WTC11 (cell line): ENCODE measurements at regions not wholly inside any gene's neighbourhood (a gene's known extent, or its start where the extent isn't known, plus 50 kb on each side); places are given as distances from the start of the nearest gene placed in this dataset.

Experiments
- ATAC-seq: fragments of 200-7000 bp; cut with Tn5 transposase; 2 replicates; pipeline ENCODE4 v1.10.0; 2021; ENCODE audit warnings: mild to moderate bottlenecking, moderate library complexity
- CTCF ChIA-PET: fragments of 300-600 bp; sonication (Branson Sonifier 250); formaldehyde crosslinking; loops from one replicate; lab custom pipeline; 2021; ENCODE audit warnings: antibody characterized with exemption; lab: Charles Lee
- POLR2A ChIA-PET: fragments of 350-600 bp; sonication (Branson Sonifier 250); formaldehyde crosslinking; loops from one replicate; lab custom pipeline; 2021; ENCODE audit warnings: antibody characterized with exemption; lab: Charles Lee
- DNase-seq: peaks from one replicate; pipeline ENCODE4 v3.0.0; 2021; ENCODE audit warnings: low spot score
- H3K27ac Mint-ChIP-seq: 2 replicates; pipeline ENCODE4 v1.8.0; 2021; ENCODE audit warnings: mixed read lengths
- H3K27me3 Mint-ChIP-seq: 2 replicates; pipeline ENCODE4 v1.8.0; 2021; ENCODE audit warnings: low read depth, mild to moderate bottlenecking, moderate library complexity, mixed read lengths
- H3K36me3 Mint-ChIP-seq: 2 replicates; pipeline ENCODE4 v1.8.0; 2021; ENCODE audit warnings: mixed read lengths
- H3K4me1 Mint-ChIP-seq: 2 replicates; pipeline ENCODE4 v1.8.0; 2022; ENCODE audit warnings: mixed read lengths
- H3K4me3 Mint-ChIP-seq: 2 replicates; pipeline ENCODE4 v1.8.0; 2021; ENCODE audit warnings: mild to moderate bottlenecking, moderate library complexity, mixed read lengths
- H3K9me3 Mint-ChIP-seq: 2 replicates; pipeline ENCODE4 v1.8.0; 2021; ENCODE audit warnings: mixed read lengths
- AFF4 ChIP-seq: sonication (generic); formaldehyde crosslinking; IDR thresholded peaks from 2 replicates; pipeline ENCODE4 v1.8.1; 2023; ENCODE audit warnings: mild to moderate bottlenecking, missing genetic modification reagents, borderline replicate concordance
- CREM ChIP-seq: sonication (generic); formaldehyde crosslinking; IDR thresholded peaks from 2 replicates; pipeline ENCODE4 v1.8.1; 2022; ENCODE audit warnings: mild to moderate bottlenecking, missing genetic modification reagents, moderate library complexity
- ESRRA ChIP-seq: sonication (generic); formaldehyde crosslinking; IDR thresholded peaks from 2 replicates; pipeline ENCODE4 v1.8.1; 2022; ENCODE audit warnings: mild to moderate bottlenecking, missing genetic modification reagents, borderline replicate concordance
- KAT7 ChIP-seq: sonication (generic); formaldehyde crosslinking; IDR thresholded peaks from 2 replicates; pipeline ENCODE4 v1.8.1; 2023; ENCODE audit warnings: missing genetic modification reagents, mild to moderate bottlenecking, borderline replicate concordance
- PRDM15 ChIP-seq: sonication (generic); formaldehyde crosslinking; IDR thresholded peaks from 2 replicates; pipeline ENCODE4 v1.8.0; 2022; ENCODE audit warnings: missing genetic modification reagents
- PRRX2 ChIP-seq: fragments of 250-450 bp; sonication (Bioruptor Pico); IDR thresholded peaks from 2 replicates; pipeline ENCODE4 v1.8.0; 2021; ENCODE audit warnings: mild to moderate bottlenecking
- RORB ChIP-seq: fragments of 250-450 bp; sonication (Bioruptor Pico); IDR thresholded peaks from 2 replicates; pipeline ENCODE4 v1.9.0; 2021; ENCODE audit warnings: mild to moderate bottlenecking
- TP53 ChIP-seq: sonication (generic); formaldehyde crosslinking; IDR thresholded peaks from 2 replicates; pipeline ENCODE4 v1.8.1; 2023; ENCODE audit warnings: mild to moderate bottlenecking, missing genetic modification reagents
- ZBTB21 ChIP-seq: sonication (generic); formaldehyde crosslinking; IDR thresholded peaks from 2 replicates; pipeline ENCODE4 v1.8.1; 2023; ENCODE audit warnings: mild to moderate bottlenecking, missing genetic modification reagents, borderline replicate concordance
- ZNF281 ChIP-seq: sonication (generic); formaldehyde crosslinking; IDR thresholded peaks from 2 replicates; pipeline ENCODE4 v1.8.0; 2023; ENCODE audit warnings: mild to moderate bottlenecking, missing genetic modification reagents
- ZNF532 ChIP-seq: fragments of 250-450 bp; sonication (Bioruptor Pico); IDR thresholded peaks from 2 replicates; pipeline ENCODE4 v1.9.0; 2021; ENCODE audit warnings: mild to moderate bottlenecking, borderline replicate concordance
- TF ChIP-seq, protein P1 (sequence below): sonication (generic); formaldehyde crosslinking; IDR thresholded peaks from 2 replicates; pipeline ENCODE4 v1.8.1; 2022; ENCODE audit warnings: missing genetic modification reagents, borderline replicate concordance
- TF ChIP-seq, protein P2 (sequence below): sonication (generic); formaldehyde crosslinking; IDR thresholded peaks from 2 replicates; pipeline ENCODE4 v1.8.0; 2022; ENCODE audit warnings: mild to moderate bottlenecking, missing genetic modification reagents

DNA sequence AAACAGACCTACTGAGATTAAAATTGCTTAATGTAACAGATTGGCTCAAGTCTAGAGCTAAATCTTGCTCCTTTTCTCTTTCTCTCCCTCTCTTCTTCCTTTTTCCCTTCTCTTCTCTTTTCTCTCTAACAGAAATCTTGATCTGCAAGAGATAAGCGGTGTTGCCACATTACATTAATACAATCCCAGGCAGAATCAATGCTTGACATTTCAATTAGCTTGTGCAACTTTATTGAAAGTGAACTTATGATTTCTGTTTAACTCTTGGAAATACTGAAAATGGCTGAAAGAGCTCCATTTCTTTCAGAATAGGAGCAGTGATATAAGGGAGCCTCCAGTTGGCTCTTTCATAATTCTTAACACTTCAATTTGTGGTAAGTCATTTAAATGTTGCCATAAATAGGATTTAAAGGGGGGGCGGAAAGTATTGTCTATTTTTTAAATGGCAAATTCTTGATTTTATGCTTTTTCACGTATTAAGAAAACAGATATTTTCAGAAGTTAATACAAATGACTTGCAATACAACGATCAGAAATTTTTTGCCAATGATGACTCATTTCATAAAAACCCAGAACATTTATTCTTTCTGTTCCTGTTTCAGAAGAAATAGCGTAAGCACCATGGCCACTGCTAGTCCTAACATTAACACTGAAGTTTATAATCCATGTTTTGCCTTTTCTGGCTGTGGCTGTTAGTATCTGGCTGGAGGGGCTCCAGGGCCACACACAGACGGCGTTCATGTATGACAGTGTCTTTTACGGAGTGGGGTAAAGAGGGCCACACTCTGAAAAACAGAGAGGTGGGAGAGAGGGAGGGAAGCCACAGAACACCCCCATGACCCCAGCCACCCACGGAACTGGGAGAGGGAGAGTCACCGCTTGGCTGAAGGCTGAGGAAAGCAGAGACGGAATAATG is 115.7 kb upstream of the FAT1 start:
- Mint-ChIP-seq H3K9me3 (peaks cover 4% of the 10 kb centered on the region), H3K36me3 (peaks cover 3% of the 10 kb centered on the region; the same call in 1 of the 2 replicates), H3K4me3 (no peak overlapping the region), H3K27ac (no peak overlapping the region), H3K4me1 (peaks cover 4% of the 10 kb centered on the region; the same call in 1 of the 2 replicates)
- CTCF ChIA-PET = interaction anchor here (1.2 kb wide), 1 partner anchor 112 kb away, joined by 3 read pairs; no protein-coding TSS in a partner anchor
- DNase-seq = no peak
- POLR2A ChIA-PET = no interaction called here
- TF ChIP-seq RORB (CRISPR knock-in tag) (no peak), ESRRA (CRISPR knock-in tag) (no peak), AFF4 (CRISPR knock-in tag) (no peak), CREM (CRISPR knock-in tag) (no peak), ZNF281 (no peak), TP53 (CRISPR knock-in tag) (no peak), PRRX2 (CRISPR knock-in tag) (no peak), ZNF532 (CRISPR knock-in tag) (no peak), ZBTB21 (CRISPR knock-in tag) (no peak), KAT7 (CRISPR knock-in tag) (no peak), PRDM15 (CRISPR knock-in tag) (no peak)
- TF ChIP-seq, protein P1, sequence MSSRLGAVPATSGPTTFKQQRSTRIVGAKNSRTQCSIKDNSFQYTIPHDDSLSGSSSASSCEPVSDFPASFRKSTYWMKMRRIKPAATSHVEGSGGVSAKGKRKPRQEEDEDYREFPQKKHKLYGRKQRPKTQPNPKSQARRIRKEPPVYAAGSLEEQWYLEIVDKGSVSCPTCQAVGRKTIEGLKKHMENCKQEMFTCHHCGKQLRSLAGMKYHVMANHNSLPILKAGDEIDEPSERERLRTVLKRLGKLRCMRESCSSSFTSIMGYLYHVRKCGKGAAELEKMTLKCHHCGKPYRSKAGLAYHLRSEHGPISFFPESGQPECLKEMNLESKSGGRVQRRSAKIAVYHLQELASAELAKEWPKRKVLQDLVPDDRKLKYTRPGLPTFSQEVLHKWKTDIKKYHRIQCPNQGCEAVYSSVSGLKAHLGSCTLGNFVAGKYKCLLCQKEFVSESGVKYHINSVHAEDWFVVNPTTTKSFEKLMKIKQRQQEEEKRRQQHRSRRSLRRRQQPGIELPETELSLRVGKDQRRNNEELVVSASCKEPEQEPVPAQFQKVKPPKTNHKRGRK (CRISPR knock-in tag) = no peak
- TF ChIP-seq, protein P2, sequence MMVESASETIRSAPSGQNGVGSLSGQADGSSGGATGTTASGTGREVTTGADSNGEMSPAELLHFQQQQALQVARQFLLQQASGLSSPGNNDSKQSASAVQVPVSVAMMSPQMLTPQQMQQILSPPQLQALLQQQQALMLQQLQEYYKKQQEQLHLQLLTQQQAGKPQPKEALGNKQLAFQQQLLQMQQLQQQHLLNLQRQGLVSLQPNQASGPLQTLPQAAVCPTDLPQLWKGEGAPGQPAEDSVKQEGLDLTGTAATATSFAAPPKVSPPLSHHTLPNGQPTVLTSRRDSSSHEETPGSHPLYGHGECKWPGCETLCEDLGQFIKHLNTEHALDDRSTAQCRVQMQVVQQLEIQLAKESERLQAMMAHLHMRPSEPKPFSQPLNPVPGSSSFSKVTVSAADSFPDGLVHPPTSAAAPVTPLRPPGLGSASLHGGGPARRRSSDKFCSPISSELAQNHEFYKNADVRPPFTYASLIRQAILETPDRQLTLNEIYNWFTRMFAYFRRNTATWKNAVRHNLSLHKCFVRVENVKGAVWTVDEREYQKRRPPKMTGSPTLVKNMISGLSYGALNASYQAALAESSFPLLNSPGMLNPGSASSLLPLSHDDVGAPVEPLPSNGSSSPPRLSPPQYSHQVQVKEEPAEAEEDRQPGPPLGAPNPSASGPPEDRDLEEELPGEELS = no peak
- TF ChIP-seq, all 79 proteins: peak for 0
- no peaks in the 10 kb centered on the region; the same call in 1 of the 2 replicates for H3K27me3 Mint-ChIP-seq
- no peak for ATAC-seq
